ENCODE measurements at regions not wholly inside any gene's neighbourhood (a gene's known extent, or its start where the extent isn't known, plus 50 kb on each side); places are given as distances from the start of the nearest gene placed in this dataset.

- TF ChIP-seq CTCF (IDR thresholded peaks at IDR 0.05; ENCODE audit: insufficient read depth, low read length) (no peak), GABPA (IDR thresholded peaks at IDR 0.05; ENCODE audit: low read depth) (no peak), REST (IDR thresholded peaks at IDR 0.05; ENCODE audit: insufficient replicate concordance, low read depth) (no peak), SPI1 (IDR thresholded peaks at IDR 0.05; ENCODE audit: borderline replicate concordance, low read depth) (no peak), POLR2AphosphoS5 (IDR thresholded peaks at IDR 0.05; ENCODE audit: low read depth) (no peak)
These were observed 106.5 kb upstream of the TIAM2 start for GRCh38 chr6:154888421-154889295.

GRCh38 chr6:154890874-154891273, 104.2 kb upstream of the TIAM2 start:
- no peak for TF ChIP-seq REST (IDR thresholded peaks at IDR 0.05; ENCODE audit: insufficient replicate concordance, low read depth)
- no peak for TF ChIP-seq GABPA (IDR thresholded peaks at IDR 0.05; ENCODE audit: low read depth)
- TF ChIP-seq CTCF (IDR thresholded peaks at IDR 0.05; ENCODE audit: insufficient read depth, low read length), result no peak
- no peak for TF ChIP-seq SPI1 (IDR thresholded peaks at IDR 0.05; ENCODE audit: borderline replicate concordance, low read depth)
- no peak for TF ChIP-seq POLR2AphosphoS5 (IDR thresholded peaks at IDR 0.05; ENCODE audit: low read depth)
- no peak overlapping the region for H3K27ac ChIP-seq (replicated peaks)
- H3K27me3 ChIP-seq (ENCODE audit: insufficient read depth, poor library complexity, severe bottlenecking), result no peaks in the 10 kb centered on the region
- DNase-seq (ENCODE audit: low read depth in 1 of 2, low spot score in 1 of 2), result no peak
- H3K4me3 ChIP-seq (replicated peaks; ENCODE audit: insufficient read depth, low read length), result no peak overlapping the region

More at GRCh38 chr6:154888421-154889295, 106.5 kb upstream of the TIAM2 start:
- H3K4me3 ChIP-seq (replicated peaks; ENCODE audit: insufficient read depth, low read length), result no peak overlapping the region
- no peaks in the 10 kb centered on the region for H3K27me3 ChIP-seq (ENCODE audit: insufficient read depth, poor library complexity, severe bottlenecking)
- no peak overlapping the region for H3K27ac ChIP-seq (replicated peaks)
- DNase-seq (ENCODE audit: low read depth in 1 of 2, low spot score in 1 of 2), result no peak

- H3K27me3 ChIP-seq (ENCODE audit: insufficient read depth, poor library complexity, severe bottlenecking), result no peaks in the 10 kb centered on the region
- TF ChIP-seq SPI1 (IDR thresholded peaks at IDR 0.05; ENCODE audit: borderline replicate concordance, low read depth) (no peak), GABPA (IDR thresholded peaks at IDR 0.05; ENCODE audit: low read depth) (no peak), CTCF (IDR thresholded peaks at IDR 0.05; ENCODE audit: insufficient read depth, low read length) (no peak), REST (IDR thresholded peaks at IDR 0.05; ENCODE audit: insufficient replicate concordance, low read depth) (no peak), POLR2AphosphoS5 (IDR thresholded peaks at IDR 0.05; ENCODE audit: low read depth) (no peak)
- no peak overlapping the region for H3K27ac ChIP-seq (replicated peaks)
- no peak overlapping the region for H3K4me3 ChIP-seq (replicated peaks; ENCODE audit: insufficient read depth, low read length)
- DNase-seq (ENCODE audit: low read depth in 1 of 2, low spot score in 1 of 2), result no peak
These were observed 103.2 kb upstream of the TIAM2 start for GRCh38 chr6:154891901-154892300.
